BJ (cell line): ENCODE measurements at regions not wholly inside any gene's neighbourhood (a gene's known extent, or its start where the extent isn't known, plus 50 kb on each side); places are given as distances from the start of the nearest gene placed in this dataset.

ENCODE experiments used
- CTCF ChIA-PET: fragments of 350-600 bp; formaldehyde crosslinking; extraction: SDS; loops from one replicate; lab custom pipeline; 2021; ENCODE audit warnings: antibody characterized with exemption, inconsistent platforms; lab: Yijun Ruan, JAX
- POLR2A ChIA-PET: fragments of 300-600 bp; sonication (Branson Sonifier 250); formaldehyde crosslinking; extraction: SDS; loops from one replicate; lab custom pipeline; 2021; ENCODE audit warnings: antibody characterized with exemption; lab: Charles Lee
- DNase-seq: peaks from one replicate; pipeline ENCODE4 v3.0.0-alpha.2; 2011; ENCODE audit warnings: low read depth
- H3K27me3 ChIP-seq: 2 replicates; pipeline ENCODE4 v1.6.0; 2011; ENCODE audit warnings: low read length; ENCODE audit not compliant: control insufficient read depth, insufficient read depth
- H3K36me3 ChIP-seq: 2 replicates; pipeline ENCODE4 v1.5.1; 2011; ENCODE audit warnings: low read length; ENCODE audit not compliant: control insufficient read depth, insufficient read depth
- H3K4me3 ChIP-seq: 2 replicates; pipeline ENCODE4 v1.5.1; 2011; ENCODE audit warnings: low read depth, mild to moderate bottlenecking, control low read depth, low read length
- CTCF ChIP-seq: IDR thresholded peaks from 2 replicates; pipeline ENCODE4 v1.5.1; 2011; ENCODE audit warnings: low read depth, mild to moderate bottlenecking, control low read depth, inconsistent platforms, low read length, moderate library complexity; ENCODE audit not compliant: insufficient read depth

DNA sequence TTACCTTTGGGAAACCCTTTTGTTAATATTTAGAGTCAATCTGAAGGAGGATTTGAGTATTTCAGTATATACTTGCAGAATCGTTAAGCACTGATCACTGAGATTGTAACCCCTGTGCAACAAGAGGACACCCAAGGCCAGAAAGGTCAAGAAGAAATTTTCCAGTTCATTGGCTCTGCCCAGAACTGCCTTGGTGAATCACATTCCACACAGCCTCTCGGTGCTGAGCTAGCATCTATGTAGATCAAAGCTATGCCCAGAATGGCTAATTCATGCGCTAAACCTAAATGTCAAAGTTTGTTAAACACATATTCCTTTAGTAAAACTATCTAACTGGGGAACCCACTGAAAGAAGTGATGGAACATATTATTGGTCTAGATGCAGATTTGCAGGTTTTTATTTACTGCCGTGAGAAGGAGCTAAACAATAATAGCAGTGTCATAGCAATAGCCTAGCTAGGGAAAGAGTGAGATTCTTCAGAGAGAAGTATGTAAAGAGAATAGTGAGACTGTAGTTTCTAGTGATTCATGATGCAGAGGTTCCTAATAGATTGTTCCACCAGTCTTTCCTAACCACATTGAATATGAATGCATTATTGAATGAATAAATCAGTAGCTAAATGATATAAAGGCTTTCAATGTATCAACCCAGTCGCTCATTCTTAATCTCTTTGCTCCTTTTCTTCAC, 423.2 kb upstream of the CRIM1 start:
- ChIA-PET CTCF (interaction anchor here (0.9 kb wide), 1 partner anchor 15 kb away, joined by 3 read pairs; no protein-coding TSS in a partner anchor), POLR2A (no interaction called here)
- no peak for DNase-seq
- Histone ChIP-seq H3K4me3 (no peak overlapping the region), H3K36me3 (no peaks in the 10 kb centered on the region), H3K27me3 (no peaks in the 10 kb centered on the region)
- TF ChIP-seq CTCF = no peak

- POLR2A ChIA-PET = no interaction called here
- Histone ChIP-seq H3K4me3 (no peak overlapping the region), H3K36me3 (no peaks in the 10 kb centered on the region), H3K27me3 (no peaks in the 10 kb centered on the region)
- no peak for DNase-seq
- TF ChIP-seq CTCF = no peak
- CTCF ChIA-PET = interaction anchor here (0.9 kb wide), 1 partner anchor 15 kb away, joined by 3 read pairs; no protein-coding TSS in a partner anchor
Measured at GRCh38 chr2:35931626-35932025, 424.0 kb upstream of the CRIM1 start.

- Histone ChIP-seq H3K27me3 (no peaks in the 10 kb centered on the region), H3K4me3 (no peak overlapping the region), H3K36me3 (no peaks in the 10 kb centered on the region)
- POLR2A ChIA-PET = no interaction called here
- no peak for TF ChIP-seq CTCF
- CTCF ChIA-PET = interaction anchor here (0.6 kb wide), 2 partner anchors 11 to 1027 kb away, joined by 3 to 4 read pairs; no protein-coding TSS in a partner anchor
- no peak for DNase-seq
Measured at GRCh38 chr2:35931115-35931514, 424.5 kb upstream of the CRIM1 start.

- POLR2A ChIA-PET = no interaction called here
- no peaks in the 10 kb centered on the region for H3K36me3 ChIP-seq
- no peaks in the 10 kb centered on the region for H3K27me3 ChIP-seq
- TF ChIP-seq CTCF = no peak
- no peak overlapping the region for H3K4me3 ChIP-seq
- CTCF ChIA-PET = interaction anchor here (1.0 kb wide), 1 partner anchor 72 kb away, joined by 3 read pairs; no protein-coding TSS in a partner anchor
- no peak for DNase-seq
Measured at GRCh38 chr2:35929551-35929950, 426.0 kb upstream of the CRIM1 start.

DNA sequence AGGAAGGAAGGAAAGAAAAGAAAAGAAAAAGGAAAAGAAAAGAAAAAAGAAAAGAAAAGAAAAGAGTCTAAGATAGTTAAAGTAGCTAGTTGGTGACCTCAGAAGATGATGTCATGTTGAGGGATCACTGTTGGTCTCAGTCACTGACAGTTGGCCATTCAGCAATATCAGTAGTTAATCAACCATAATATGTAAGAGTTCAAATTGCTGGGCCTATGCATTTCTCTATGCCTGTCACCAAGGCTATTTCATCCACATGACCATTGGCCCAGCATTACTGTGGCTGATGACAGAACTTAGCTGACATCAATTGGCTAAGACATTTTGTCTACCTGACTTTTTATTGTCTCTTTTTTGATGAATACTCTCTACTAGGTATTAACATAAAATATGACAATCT, 435.5 kb upstream of the CRIM1 start:
- ChIA-PET CTCF (interaction anchor here (0.6 kb wide), 1 partner anchor 11 kb away, joined by 4 read pairs; no protein-coding TSS in a partner anchor), POLR2A (no interaction called here)
- no peak for DNase-seq
- Histone ChIP-seq H3K27me3 (no peaks in the 10 kb centered on the region), H3K36me3 (no peaks in the 10 kb centered on the region), H3K4me3 (no peak overlapping the region)
- TF ChIP-seq CTCF = no peak
